H1 (cell line): ENCODE measurements at regions not wholly inside any gene's neighbourhood (a gene's known extent, or its start where the extent isn't known, plus 50 kb on each side); places are given as distances from the start of the nearest gene placed in this dataset.

Source experiments
- CTCF ChIA-PET: fragments of 300-600 bp; sonication (Branson Sonifier 250); formaldehyde crosslinking; loops from one replicate; lab custom pipeline; 2021; ENCODE audit not compliant: partially characterized antibody; lab: Charles Lee
- POLR2A ChIA-PET: fragments of 300-600 bp; sonication (Branson Sonifier 250); formaldehyde crosslinking; loops from one replicate; lab custom pipeline; 2021; ENCODE audit warnings: inconsistent platforms; ENCODE audit not compliant: partially characterized antibody; lab: Charles Lee
- DNase-seq, 2 experiments: peaks; one replicate each; pipeline versions ENCODE4 v3.0.0 to v3.0.0-alpha.2; 2010 to 2022; ENCODE audit warnings: low spot score in 2 of 2, low read depth in 1 of 2, mixed read lengths in 1 of 2
- FAIRE-seq: peaks from 2 replicates; lab custom pipeline; 2011; peaks lifted over from hg19 to GRCh38; lab: Jason Lieb, UNC
- H2AFZ ChIP-seq: 2 replicates; pipeline ENCODE4 v1.8.1; 2012; ENCODE audit warnings: low read length, inconsistent platforms
- H2AK5ac ChIP-seq: 2 replicates; pipeline ENCODE4 v1.6.1; 2013; ENCODE audit warnings: low read depth, low read length
- H2BK120ac ChIP-seq: replicated peaks from 2 replicates; pipeline ENCODE3; 2013; ENCODE audit warnings: low read depth, low read length, inconsistent platforms
- H2BK12ac ChIP-seq: 2 replicates; pipeline ENCODE4 v1.6.1; 2013; ENCODE audit warnings: low read depth, low read length
- H2BK15ac ChIP-seq: 2 replicates; pipeline ENCODE4 v1.6.1; 2013; ENCODE audit warnings: low read length
- H2BK20ac ChIP-seq: 2 replicates; pipeline ENCODE4 v1.6.1; 2013; ENCODE audit warnings: low read length
- H2BK5ac ChIP-seq: 2 replicates; pipeline ENCODE4 v1.6.1; 2013; ENCODE audit warnings: low read depth, low read length
- H3K14ac ChIP-seq: 2 replicates; pipeline ENCODE4 v1.6.1; 2013; ENCODE audit warnings: inconsistent platforms; ENCODE audit not compliant: insufficient read length
- H3K18ac ChIP-seq: 2 replicates; pipeline ENCODE4 v1.6.1; 2013; ENCODE audit warnings: low read length; ENCODE audit errors: extremely low read depth
- H3K23ac ChIP-seq: 2 replicates; pipeline ENCODE4 v1.6.1; 2013; ENCODE audit warnings: inconsistent platforms; ENCODE audit not compliant: insufficient read length
- H3K23me2 ChIP-seq: 2 replicates; pipeline ENCODE4 v1.6.1; 2013; ENCODE audit warnings: low read depth, low read length
- H3K27ac ChIP-seq: 2 replicates; pipeline ENCODE4 v1.6.1; 2011; ENCODE audit warnings: low read depth, low read length, inconsistent platforms
- H3K27me3 ChIP-seq, 4 experiments: replicated peaks in 1 of 4; 1 replicate in 1 of 4; 2 replicates in 3 of 4; pipeline versions ENCODE4 v1.6.1 to v1.8.1; 2011 to 2013; ENCODE audit warnings: low read length in 3 of 4, mild to moderate bottlenecking in 3 of 4, inconsistent platforms in 2 of 4, mixed read lengths in 2 of 4, moderate library complexity in 1 of 4; ENCODE audit not compliant: control insufficient read depth in 3 of 4, insufficient read depth in 3 of 4; ENCODE audit errors: extremely low read depth in 1 of 4
- H3K36me3 ChIP-seq, 4 experiments: 2 replicates each; pipeline versions ENCODE4 v1.6.1 to v1.8.1; 2011 to 2013; ENCODE audit warnings: mild to moderate bottlenecking in 4 of 4, low read length in 3 of 4, moderate library complexity in 2 of 4, control low read depth in 1 of 4, inconsistent platforms in 1 of 4; ENCODE audit not compliant: insufficient read depth in 4 of 4, control insufficient read depth in 2 of 4
- H3K4ac ChIP-seq: replicated peaks from 2 replicates; pipeline ENCODE3; 2013; ENCODE audit warnings: low read length, low read depth, mixed read lengths, inconsistent platforms; ENCODE audit not compliant: insufficient read length
- H3K4me1 ChIP-seq, 4 experiments: replicated peaks in 1 of 4; 1 replicate in 1 of 4; 2 replicates in 3 of 4; pipeline versions ENCODE4 v1.6.1 to v1.8.1; 2011 to 2013; ENCODE audit warnings: low read length in 3 of 4, inconsistent platforms in 2 of 4, mixed read lengths in 1 of 4; ENCODE audit not compliant: insufficient read depth in 4 of 4, control insufficient read depth in 3 of 4
- H3K4me2 ChIP-seq, 2 experiments: 2 replicates each; pipeline versions ENCODE4 v1.6.1 to v1.8.1; 2011 to 2013; ENCODE audit warnings: low read depth in 2 of 2, low read length in 2 of 2, control low read depth in 1 of 2, inconsistent platforms in 1 of 2, mild to moderate bottlenecking in 1 of 2; ENCODE audit not compliant: insufficient read depth in 1 of 2
- H3K4me3 ChIP-seq, 4 experiments: fragments of 200-600, 300-600 bp in 1 of 4; sonication (generic), shearing (Covaris generic), sonication (Bioruptor Twin) in 1 of 4; 2 replicates each; pipeline versions ENCODE4 v1.5.1 to v1.8.1; 2011 to 2016; ENCODE audit warnings: low read length in 4 of 4, low read depth in 3 of 4, control low read depth in 2 of 4, inconsistent platforms in 2 of 4, mild to moderate bottlenecking in 2 of 4, mixed read lengths in 1 of 4, moderate library complexity in 1 of 4; ENCODE audit not compliant: insufficient read depth in 2 of 4; ENCODE audit errors: extremely low read depth in 1 of 4
- H3K56ac ChIP-seq: replicated peaks from 2 replicates; pipeline ENCODE3; 2013; ENCODE audit warnings: low read depth, mild to moderate bottlenecking, mixed read lengths, low read length, inconsistent platforms; ENCODE audit not compliant: insufficient read length
- H3K79me1 ChIP-seq: 2 replicates; pipeline ENCODE4 v1.6.1; 2013; ENCODE audit warnings: low read depth, low read length, control low read depth
- H3K79me2 ChIP-seq, 2 experiments: 2 replicates each; pipeline versions ENCODE4 v1.6.1 to v1.8.1; 2012 to 2013; ENCODE audit warnings: low read length in 2 of 2, mild to moderate bottlenecking in 2 of 2, inconsistent platforms in 1 of 2; ENCODE audit not compliant: insufficient read depth in 2 of 2, control insufficient read depth in 1 of 2
- H3K9ac ChIP-seq, 4 experiments: replicated peaks in 1 of 4; 1 replicate in 1 of 4; 2 replicates in 3 of 4; pipeline versions ENCODE4 v1.6.1 to v1.8.1; 2011 to 2013; ENCODE audit warnings: low read depth in 3 of 4, low read length in 3 of 4, control low read depth in 2 of 4, mild to moderate bottlenecking in 2 of 4, moderate library complexity in 2 of 4, inconsistent platforms in 1 of 4; ENCODE audit errors: extremely low read depth in 1 of 4
- H3K9me3 ChIP-seq, 2 experiments: 2 replicates each; pipeline versions ENCODE4 v1.6.1 to v1.8.1; 2012 to 2013; ENCODE audit warnings: mild to moderate bottlenecking in 2 of 2, moderate library complexity in 2 of 2, control low read depth in 1 of 2, inconsistent platforms in 1 of 2, low read depth in 1 of 2, low read length in 1 of 2, mixed read lengths in 1 of 2; ENCODE audit not compliant: insufficient read depth in 2 of 2
- H4K20me1 ChIP-seq, 2 experiments: replicated peaks in 1 of 2; 2 replicates each; pipeline versions ENCODE3 to v1.8.1; 2011 to 2013; ENCODE audit warnings: inconsistent platforms in 2 of 2, low read length in 2 of 2, mild to moderate bottlenecking in 1 of 2; ENCODE audit not compliant: insufficient read depth in 2 of 2, control insufficient read depth in 1 of 2
- H4K5ac ChIP-seq: 2 replicates; pipeline ENCODE4 v1.6.1; 2013; ENCODE audit warnings: low read length, low read depth, mixed read lengths, inconsistent platforms; ENCODE audit not compliant: insufficient read length
- H4K8ac ChIP-seq: 2 replicates; pipeline ENCODE4 v1.8.0; 2013; ENCODE audit warnings: mild to moderate bottlenecking, moderate library complexity, low read length, inconsistent platforms; ENCODE audit not compliant: insufficient read depth; ENCODE audit errors: extremely low read depth
- H4K91ac ChIP-seq: replicated peaks from 2 replicates; pipeline ENCODE3; 2013; ENCODE audit warnings: low read length, mixed read lengths, inconsistent platforms; ENCODE audit not compliant: insufficient read length
- BACH1 ChIP-seq: IDR thresholded peaks from 2 replicates; pipeline ENCODE4 v1.6.1; 2012; ENCODE audit warnings: low read length, improper control_type of control experiment
- CEBPB ChIP-seq: IDR thresholded peaks from 2 replicates; pipeline ENCODE4 v1.6.1; 2012; ENCODE audit warnings: low read depth, low read length
- WGBS, 2 experiments: shearing (Covaris generic) in 1 of 2; methylation state at CpG; one replicate each; pipeline versions ENCODE4 v1.1.6 to v1.1.7; 2013 to 2015; ENCODE audit warnings: low lambda C conversion rate in 2 of 2, mixed read lengths in 2 of 2, inconsistent platforms in 1 of 2, low coverage in 1 of 2, missing lambda C conversion rate in 1 of 2; ENCODE audit not compliant: insufficient replicate concordance in 2 of 2, insufficient coverage in 1 of 2, insufficient read length in 1 of 2; ENCODE audit errors: extremely low coverage in 1 of 2, missing lambda C conversion rate in 1 of 2; 5-methylcytosine and 5-hydroxymethylcytosine counted together

GRCh38 chr4:188887905-188888304 is 748.7 kb downstream of the TRIML1 start:
- Histone ChIP-seq H2BK12ac (no peak overlapping the region), H3K18ac (no peak overlapping the region), H3K4me2 (no peak overlapping the region), H3K23me2 (no peaks in the 10 kb centered on the region), H3K4me3 (no peak overlapping the region), H3K79me2 (no peaks in the 10 kb centered on the region), H4K20me1 (no peaks in the 10 kb centered on the region), H3K56ac (no peak overlapping the region), H3K4ac (no peak overlapping the region), H4K5ac (no peak overlapping the region), H2BK15ac (no peak overlapping the region), H2AK5ac (no peak overlapping the region), H3K36me3 (no peaks in the 10 kb centered on the region), H3K23ac (no peak overlapping the region), H2BK120ac (no peak overlapping the region), H2AFZ (peak overlapping the region; percentile 34; the same call in 1 of the 2 replicates), H2BK20ac (no peak overlapping the region), H3K4me1 (no peaks in the 10 kb centered on the region), H4K91ac (no peak overlapping the region), H3K9me3 (no peaks in the 10 kb centered on the region), H4K8ac (no peak overlapping the region), H3K27me3 (no peaks in the 10 kb centered on the region), H3K14ac (no peak overlapping the region), H2BK5ac (no peak overlapping the region), H3K27ac (no peak overlapping the region), H3K9ac (no peak overlapping the region), H3K79me1 (no peaks in the 10 kb centered on the region)
- 75% methylated on average over 2 of the region's 2 CpGs; no CpG with 5 or more reads in 1 of the 2 experiments for WGBS, 2 experiments
- POLR2A ChIA-PET = no interaction called here
- CTCF ChIA-PET = no interaction called here
- TF ChIP-seq BACH1 (no peak), CEBPB (0 out of 2 replicates have a peak, but pooled peaks have one; percentile 6)
- DNase-seq (no peak), FAIRE-seq (no peak)
